Activated CD4-positive, alpha-beta T cell treated with anti-CD3 and anti-CD28 coated beads, Interleukin-2, Interleukin-6, amounts not matched to agents 100 ng/mL and 50 ng/mL, durations not matched to agents 16 hours and 8 hours (primary cell): ENCODE measurements at regions not wholly inside any gene's neighbourhood (a gene's known extent, or its start where the extent isn't known, plus 50 kb on each side); places are given as distances from the start of the nearest gene placed in this dataset.

Experiments
- DNase-seq: peaks from one replicate; pipeline ENCODE4 v3.0.0-alpha.2; 2020

DNA sequence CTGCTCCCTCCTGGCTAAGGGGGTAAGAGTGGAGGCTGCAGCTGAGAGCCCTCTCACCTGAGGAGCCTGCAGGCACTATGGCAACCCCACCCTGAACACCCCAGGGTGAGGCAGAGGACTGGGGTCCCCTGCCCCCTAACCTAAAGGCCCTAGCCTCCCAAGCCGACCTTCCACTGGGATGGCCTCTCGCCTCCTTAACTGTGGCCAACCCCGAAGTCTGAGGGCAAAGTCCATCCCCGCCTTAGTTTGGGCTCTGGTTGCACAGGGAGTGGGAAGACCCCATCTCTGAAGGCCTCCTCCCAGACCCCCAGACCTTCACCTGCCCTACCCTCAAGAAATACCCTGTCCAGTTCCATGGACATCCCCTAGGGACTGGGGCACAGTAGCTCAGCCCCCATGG, 100.6 kb upstream of the PRR23E start:
- DNase-seq = no peak

GRCh38 chr3:127092776-127093175, 100.2 kb upstream of the PRR23E start:
- DNase-seq = no peak

DNA sequence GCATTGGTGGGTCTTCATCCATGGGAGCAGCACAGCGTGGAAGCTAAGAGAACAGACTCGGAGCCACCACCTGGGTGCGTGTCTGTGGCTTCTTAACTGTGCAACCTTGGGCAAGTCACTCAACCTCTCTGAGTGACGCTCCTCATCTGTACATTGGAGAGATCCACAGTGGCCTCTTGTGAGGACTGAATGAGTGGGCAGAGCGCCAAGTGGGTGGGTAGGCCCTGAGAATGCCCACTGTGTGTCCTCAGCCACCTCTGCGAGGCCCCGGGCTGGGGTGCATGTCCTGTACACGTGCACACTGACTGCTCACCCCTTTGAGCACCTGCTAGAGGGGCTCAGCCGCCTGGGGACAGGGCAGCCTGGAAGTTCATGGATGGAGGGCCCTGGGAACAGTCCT, 99.6 kb upstream of the PRR23E start:
- DNase-seq = no peak

DNA sequence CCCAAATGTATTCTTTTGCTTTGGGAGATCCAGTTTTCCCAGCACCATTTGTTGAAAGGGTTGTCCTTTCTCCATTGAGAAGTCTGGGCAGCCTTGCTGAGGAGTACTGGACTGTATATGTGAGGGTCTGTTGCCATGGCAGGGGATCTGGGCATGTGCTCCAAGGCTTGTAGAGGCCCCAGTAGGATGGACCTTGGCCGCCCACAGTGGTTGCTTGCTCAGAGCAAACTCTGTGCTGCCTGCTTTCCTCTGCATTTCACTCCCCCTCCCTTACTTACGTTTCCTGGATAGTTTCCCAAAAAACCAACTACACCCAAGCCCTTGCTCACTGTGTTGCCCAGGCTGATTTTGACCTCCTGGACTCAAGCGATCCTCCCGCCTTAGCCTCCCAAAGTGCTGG, 97.2 kb upstream of the PRR23E start:
- no peak for DNase-seq

GRCh38 chr3:127096256-127097071, 96.5 kb upstream of the PRR23E start:
- DNase-seq = no peak

DNA sequence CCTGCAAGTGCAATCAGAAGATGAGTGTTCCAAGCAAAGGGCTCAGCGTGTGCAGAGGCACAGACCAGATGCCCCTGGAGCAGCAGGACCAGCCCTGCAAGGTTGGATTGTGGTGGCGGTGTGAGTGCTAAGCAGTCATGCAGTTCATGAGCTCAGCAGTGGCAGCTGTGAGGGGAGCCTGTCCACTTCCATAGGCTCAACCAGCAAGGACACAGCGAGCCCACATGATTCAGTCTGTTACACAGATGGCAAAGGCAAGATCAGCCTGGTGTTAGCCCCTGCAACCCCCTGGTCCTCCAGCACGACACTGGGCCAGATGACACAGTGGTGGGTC, 95.9 kb upstream of the PRR23E start:
- no peak for DNase-seq

GRCh38 chr3:127097481-127097880, 95.5 kb upstream of the PRR23E start:
- no peak for DNase-seq

DNA sequence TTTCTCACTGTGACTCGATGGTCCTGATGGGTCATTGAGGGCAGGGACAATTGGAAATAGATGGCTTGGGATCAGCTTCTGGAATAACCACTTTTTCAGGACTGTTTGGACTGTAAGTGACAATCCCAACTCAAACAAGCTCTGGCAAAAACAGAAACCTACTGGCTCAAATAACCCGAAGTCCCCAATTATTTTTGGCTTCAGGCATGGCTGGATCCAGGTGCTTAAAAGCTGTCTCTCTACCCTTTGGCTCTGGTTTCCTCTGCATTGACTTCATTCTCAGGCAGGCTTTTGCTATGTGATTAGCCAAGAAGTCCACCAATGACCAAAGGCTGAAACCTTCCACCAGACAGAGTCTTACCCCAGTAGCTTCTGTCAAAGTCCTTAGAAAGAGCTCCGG, 92.9 kb upstream of the PRR23E start:
- DNase-seq = no peak

GRCh38 chr3:127100459-127101410, 92.2 kb upstream of the PRR23E start:
- DNase-seq = no peak

DNA sequence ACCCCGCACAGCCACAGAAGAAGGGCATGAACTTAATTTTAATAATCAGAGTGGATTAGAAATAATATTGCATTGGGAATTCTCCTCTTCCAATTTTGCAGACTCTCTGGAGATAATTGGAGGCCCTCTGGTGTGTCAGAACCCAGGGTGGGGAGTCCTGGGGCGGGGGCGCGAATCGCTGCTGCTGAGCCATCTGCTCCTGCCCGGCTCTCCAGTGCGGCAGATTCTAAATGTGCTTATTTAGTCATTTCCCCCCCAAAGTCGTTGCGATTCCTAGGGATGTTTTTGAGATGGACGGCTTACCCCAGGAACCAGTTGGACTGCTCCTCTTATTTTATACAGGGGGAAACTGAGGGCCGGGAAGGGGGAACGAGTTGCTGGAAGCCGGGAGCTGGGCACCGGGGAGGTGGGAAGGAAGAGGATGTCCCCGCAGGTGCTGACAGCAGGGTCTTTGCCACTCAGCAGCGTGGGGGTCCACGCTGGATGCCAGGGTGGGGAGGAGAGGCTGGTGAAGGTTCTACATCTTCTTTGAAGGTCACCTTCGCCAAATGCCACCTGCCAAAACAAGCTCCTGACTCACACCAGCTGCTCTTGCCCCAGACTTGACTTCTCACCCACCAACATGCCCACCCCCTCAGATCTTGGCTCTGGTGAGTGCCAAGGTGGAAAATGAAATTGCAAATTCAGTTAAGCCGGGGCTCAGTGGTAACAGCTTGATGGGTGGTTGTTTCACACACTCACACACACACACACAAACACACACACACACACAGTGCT, 91.3 kb upstream of the PRR23E start:
- DNase-seq = no peak

GRCh38 chr3:127102188-127102520, 90.8 kb upstream of the PRR23E start:
- DNase-seq = no peak

DNA sequence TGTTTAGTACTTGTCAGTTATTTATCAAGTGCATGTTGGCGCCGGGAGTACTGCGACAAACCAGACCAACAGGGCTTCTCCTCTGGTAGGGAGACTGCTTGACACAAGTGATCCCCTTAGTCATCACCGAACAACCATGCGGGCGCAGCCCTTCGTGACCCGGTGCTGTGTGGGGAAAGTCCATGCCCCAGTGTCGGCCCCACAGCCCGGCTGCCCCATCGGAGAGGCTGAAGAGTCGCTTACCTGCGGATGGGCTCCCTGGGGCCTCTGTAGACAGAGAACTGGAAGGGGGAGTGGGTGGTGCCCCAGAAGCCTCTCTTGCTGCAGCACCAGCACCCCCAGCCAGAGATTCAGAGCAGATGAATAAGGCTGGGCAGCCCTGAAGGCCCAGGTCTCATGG, 90.3 kb upstream of the PRR23E start:
- DNase-seq = no peak

DNA sequence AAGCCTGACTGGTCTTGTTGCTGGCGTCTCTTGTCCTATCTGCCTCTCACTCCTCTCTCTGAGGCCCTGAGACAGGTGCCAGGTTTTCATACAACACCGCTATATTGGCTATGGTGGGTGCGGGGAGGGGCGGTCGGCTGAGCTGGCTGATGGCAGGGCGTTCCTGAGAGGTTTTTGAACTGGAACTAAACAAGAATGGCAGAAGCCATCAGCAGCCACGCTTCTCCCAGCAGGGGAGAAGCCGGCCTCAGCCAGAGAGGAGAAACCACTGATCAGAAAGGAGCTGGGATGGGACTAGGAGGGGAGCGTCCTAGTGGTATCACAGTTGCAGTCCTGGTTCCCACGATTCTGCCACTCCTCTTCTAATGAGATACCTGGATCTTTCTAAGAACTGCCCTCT, 89.9 kb upstream of the PRR23E start:
- DNase-seq = no peak

- DNase-seq = no peak
Observed at GRCh38 chr3:127104586-127104985, 88.3 kb upstream of the PRR23E start.

- DNase-seq = no peak
Observed at GRCh38 chr3:127105587-127105986, 87.3 kb upstream of the PRR23E start.

- DNase-seq = no peak
Observed at GRCh38 chr3:127106053-127106452, 86.9 kb upstream of the PRR23E start.

- no peak for DNase-seq
Observed at GRCh38 chr3:127106456-127106855, 86.5 kb upstream of the PRR23E start.

DNA sequence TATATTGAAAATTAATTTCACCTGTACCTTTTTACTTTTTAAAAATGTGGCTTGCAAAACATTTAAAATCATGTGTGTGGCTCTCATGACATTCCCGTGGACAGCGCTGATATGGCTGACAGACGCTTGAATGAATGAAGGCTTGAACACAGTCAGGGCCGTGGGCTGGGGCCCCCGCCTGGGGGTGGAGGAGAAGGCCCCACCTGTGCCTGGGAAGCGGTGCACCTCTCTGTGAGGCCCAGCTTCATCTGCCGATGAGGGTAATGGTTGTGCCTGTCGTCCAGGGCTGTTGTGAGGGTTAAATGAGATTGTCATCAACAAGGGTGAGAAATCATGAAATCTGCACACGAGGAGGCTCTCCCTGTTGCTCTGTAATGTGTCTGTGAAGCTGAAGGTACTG, 85.9 kb upstream of the PRR23E start:
- no peak for DNase-seq

- DNase-seq = no peak
Observed at GRCh38 chr3:127107491-127108375, 85.2 kb upstream of the PRR23E start.

GRCh38 chr3:127108796-127109195, 84.1 kb upstream of the PRR23E start:
- DNase-seq = no peak

DNA sequence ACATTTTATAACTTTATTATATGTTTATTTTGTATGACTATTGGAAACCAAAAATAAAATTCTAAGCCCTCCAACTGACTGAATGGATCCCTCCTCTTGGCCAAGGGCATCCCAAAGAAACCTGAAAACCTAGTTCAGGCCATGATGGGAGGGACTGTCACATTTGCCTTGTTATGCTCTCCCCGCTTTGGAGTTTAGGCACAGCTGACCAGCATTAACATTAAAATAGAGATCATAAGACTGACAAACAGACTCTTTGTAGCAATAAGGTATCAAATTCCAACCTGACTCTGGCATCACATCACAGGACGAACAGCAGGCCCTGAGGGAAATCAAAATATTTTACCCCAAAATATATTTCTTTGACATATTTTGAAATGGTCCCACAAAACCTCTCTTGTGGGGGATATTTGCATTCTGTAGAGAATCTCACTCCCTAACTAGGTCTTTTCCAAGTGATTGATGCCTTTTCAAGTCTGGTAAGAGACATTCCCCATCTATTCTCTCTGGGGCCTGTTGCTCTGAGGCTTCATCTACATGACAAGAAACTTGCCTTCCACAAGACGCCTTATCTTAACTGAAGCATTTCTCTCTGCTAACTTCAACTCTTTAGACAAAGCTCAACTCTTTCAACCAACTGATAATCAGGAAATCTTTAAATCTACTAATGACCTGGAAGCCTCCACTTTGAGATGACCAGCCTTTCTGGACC, 81.8 kb upstream of the PRR23E start:
- DNase-seq = no peak
